ENCODE measurements at regions not wholly inside any gene's neighbourhood (a gene's known extent, or its start where the extent isn't known, plus 50 kb on each side); places are given as distances from the start of the nearest gene placed in this dataset.

- Histone ChIP-seq H3K36me3 (no peaks in the 10 kb centered on the region), H3K4me1 (ENCODE audit: control insufficient read depth in 1 of 2, low read depth in 2 of 2) (no peaks in the 10 kb centered on the region), H3K27ac (no peak overlapping the region), H3K27me3 (replicated peaks; ENCODE audit: insufficient read depth) (no peaks in the 10 kb centered on the region), H3K4me3 (no peak overlapping the region), H3K9me3 (no peaks in the 10 kb centered on the region)
- ATAC-seq (ENCODE audit: insufficient number of reproducible peaks, low FRiP score, low read depth) = no peak
- DNase-seq (ENCODE audit: low spot score) = no peak
- TF ChIP-seq CTCF (IDR thresholded peaks at IDR 0.05) = no peak
Measured at GRCh38 chr10:107942826-107943225, 778.3 kb upstream of the SORCS1 start.

- no peak overlapping the region for H3K4me3 ChIP-seq
- no peak for TF ChIP-seq CTCF (IDR thresholded peaks at IDR 0.05)
- no peaks in the 10 kb centered on the region for H3K4me1 ChIP-seq (ENCODE audit: control insufficient read depth in 1 of 2, low read depth in 2 of 2)
- no peaks in the 10 kb centered on the region for H3K27me3 ChIP-seq (replicated peaks; ENCODE audit: insufficient read depth)
- DNase-seq (ENCODE audit: low spot score) = no peak
- no peak overlapping the region for H3K27ac ChIP-seq
- no peaks in the 10 kb centered on the region for H3K9me3 ChIP-seq
- ATAC-seq (ENCODE audit: insufficient number of reproducible peaks, low FRiP score, low read depth) = no peak
- H3K36me3 ChIP-seq = no peaks in the 10 kb centered on the region
Measured at GRCh38 chr10:107933076-107933475, 768.6 kb upstream of the SORCS1 start.

GRCh38 chr10:107931808-107932207, 767.3 kb upstream of the SORCS1 start:
- no peak overlapping the region for H3K27ac ChIP-seq
- H3K36me3 ChIP-seq = no peaks in the 10 kb centered on the region
- ATAC-seq (ENCODE audit: insufficient number of reproducible peaks, low FRiP score, low read depth) = no peak
- TF ChIP-seq CTCF (IDR thresholded peaks at IDR 0.05) = no peak
- H3K27me3 ChIP-seq (replicated peaks; ENCODE audit: insufficient read depth) = no peaks in the 10 kb centered on the region
- H3K9me3 ChIP-seq = no peaks in the 10 kb centered on the region
- DNase-seq (ENCODE audit: low spot score) = no peak
- H3K4me3 ChIP-seq = no peak overlapping the region
- no peaks in the 10 kb centered on the region for H3K4me1 ChIP-seq (ENCODE audit: control insufficient read depth in 1 of 2, low read depth in 2 of 2)

GRCh38 chr10:107930037-107930436, 765.5 kb upstream of the SORCS1 start:
- H3K9me3 ChIP-seq = no peaks in the 10 kb centered on the region
- H3K4me3 ChIP-seq = no peak overlapping the region
- no peaks in the 10 kb centered on the region for H3K36me3 ChIP-seq
- ATAC-seq (ENCODE audit: insufficient number of reproducible peaks, low FRiP score, low read depth) (no peak), DNase-seq (ENCODE audit: low spot score) (no peak)
- no peaks in the 10 kb centered on the region for H3K27me3 ChIP-seq (replicated peaks; ENCODE audit: insufficient read depth)
- no peak overlapping the region for H3K27ac ChIP-seq
- TF ChIP-seq CTCF (IDR thresholded peaks at IDR 0.05) = no peak
- H3K4me1 ChIP-seq (ENCODE audit: control insufficient read depth in 1 of 2, low read depth in 2 of 2) = no peaks in the 10 kb centered on the region

GRCh38 chr10:107924458-107924857, 760.0 kb upstream of the SORCS1 start:
- no peaks in the 10 kb centered on the region for H3K36me3 ChIP-seq
- no peak overlapping the region for H3K4me3 ChIP-seq
- TF ChIP-seq CTCF (IDR thresholded peaks at IDR 0.05) = no peak
- H3K27ac ChIP-seq = no peak overlapping the region
- H3K9me3 ChIP-seq = no peaks in the 10 kb centered on the region
- H3K27me3 ChIP-seq (replicated peaks; ENCODE audit: insufficient read depth) = no peaks in the 10 kb centered on the region
- ATAC-seq (ENCODE audit: insufficient number of reproducible peaks, low FRiP score, low read depth) = no peak
- H3K4me1 ChIP-seq (ENCODE audit: control insufficient read depth in 1 of 2, low read depth in 2 of 2) = no peaks in the 10 kb centered on the region
- no peak for DNase-seq (ENCODE audit: low spot score)
